Loucy (cell line): ENCODE measurements at regions not wholly inside any gene's neighbourhood (a gene's known extent, or its start where the extent isn't known, plus 50 kb on each side); places are given as distances from the start of the nearest gene placed in this dataset.

ENCODE experiments used
- H2AFZ ChIP-seq: fragments of 200-600 bp; sonication (generic); 2 replicates; pipeline ENCODE4 v1.6.0; 2016; ENCODE audit warnings: antibody characterized with exemption, mild to moderate bottlenecking, low read length, moderate library complexity
- H3F3A ChIP-seq: fragments of 200-600 bp; 2 replicates; pipeline ENCODE4 v1.6.0; 2016; ENCODE audit warnings: antibody characterized with exemption, low read depth, mild to moderate bottlenecking
- H3K27me3 ChIP-seq: fragments of 200-600 bp; sonication (generic); 2 replicates; pipeline ENCODE4 v1.6.1; 2014; ENCODE audit warnings: low read length, mild to moderate bottlenecking; ENCODE audit not compliant: insufficient read depth, poor library complexity, severe bottlenecking
- H3K36me3 ChIP-seq: fragments of 200-600 bp; sonication (generic); 2 replicates; pipeline ENCODE4 v1.6.1; 2016; ENCODE audit warnings: low read length; ENCODE audit not compliant: insufficient read depth
- H3K4me1 ChIP-seq: fragments of 200-600 bp; sonication (generic); 2 replicates; pipeline ENCODE4 v1.5.1; 2014; ENCODE audit warnings: low read length, mild to moderate bottlenecking; ENCODE audit not compliant: insufficient read depth, poor library complexity, severe bottlenecking
- H3K4me2 ChIP-seq: fragments of 200-600 bp; sonication (generic); 2 replicates; pipeline ENCODE4 v1.6.0; 2014; ENCODE audit warnings: antibody characterized with exemption, low read length, low read depth, mild to moderate bottlenecking; ENCODE audit not compliant: poor library complexity, severe bottlenecking
- H3K4me3 ChIP-seq: fragments of 200-600 bp; sonication (generic); 2 replicates; pipeline ENCODE4 v1.5.1; 2014; ENCODE audit warnings: low read length, mild to moderate bottlenecking, mixed read lengths; ENCODE audit not compliant: poor library complexity, severe bottlenecking
- H3K79me2 ChIP-seq: fragments of 200-600 bp; sonication (generic); 2 replicates; pipeline ENCODE4 v1.6.1; 2014; ENCODE audit warnings: low read length; ENCODE audit not compliant: insufficient read depth
- H3K9ac ChIP-seq: fragments of 200-600 bp; sonication (generic); 2 replicates; pipeline ENCODE4 v1.6.0; 2014; ENCODE audit warnings: mild to moderate bottlenecking, low read depth, low read length, moderate library complexity; ENCODE audit not compliant: poor library complexity, severe bottlenecking
- H3K9me2 ChIP-seq: fragments of 200-600 bp; sonication (generic); replicated peaks from 2 replicates; pipeline ENCODE4 v1.6.1; 2016; ENCODE audit warnings: low read depth, low read length, mixed read lengths
- H3K9me3 ChIP-seq: fragments of 200-600 bp; sonication (generic); 2 replicates; pipeline ENCODE4 v1.6.1; 2014; ENCODE audit warnings: mild to moderate bottlenecking, antibody characterized with exemption, low read length, low read depth; ENCODE audit not compliant: insufficient read depth
- H4K20me1 ChIP-seq: fragments of 200-600 bp; sonication (generic); 2 replicates; pipeline ENCODE4 v1.6.0; 2014; ENCODE audit warnings: antibody characterized with exemption, low read length, mild to moderate bottlenecking; ENCODE audit not compliant: insufficient read depth, poor library complexity, severe bottlenecking
- EZH2phosphoT487 ChIP-seq: fragments of 200-600 bp; IDR thresholded peaks from 2 replicates; pipeline ENCODE4 v1.6.1; 2018; ENCODE audit warnings: antibody characterized with exemption, mild to moderate bottlenecking, moderate library complexity, borderline replicate concordance
- TF ChIP-seq, protein P1 (sequence below): fragments of 200-600 bp; sonication (generic); conservative IDR thresholded peaks from 2 replicates; pipeline ENCODE4 v1.5.1; 2014; ENCODE audit warnings: mild to moderate bottlenecking, antibody characterized with exemption, low read length

DNA sequence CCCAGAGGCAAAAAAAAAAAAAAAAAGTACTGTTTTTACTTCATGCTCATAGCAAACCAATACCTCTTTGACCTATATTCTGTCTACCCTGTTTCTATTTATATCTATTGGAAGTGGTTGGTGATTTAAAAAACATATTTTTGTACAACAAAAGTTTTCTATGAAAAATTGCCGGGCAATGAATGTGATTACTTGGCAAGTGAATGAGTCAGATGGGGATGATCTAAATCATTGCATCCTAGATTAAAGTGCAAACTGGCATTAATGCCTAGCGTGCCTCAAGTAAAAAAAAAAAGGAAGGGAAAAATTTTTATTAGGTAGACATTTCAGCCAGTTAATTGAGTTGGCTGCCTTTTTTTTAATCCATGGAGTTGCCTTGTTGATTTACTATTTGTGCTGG is 500.6 kb downstream of the KCTD12 start:
- Histone ChIP-seq H3F3A (no peaks in the 10 kb centered on the region), H3K4me2 (no peak overlapping the region), H3K4me3 (no peak overlapping the region), H3K9ac (no peak overlapping the region), H3K79me2 (no peaks in the 10 kb centered on the region), H3K9me3 (no peaks in the 10 kb centered on the region), H3K36me3 (no peaks in the 10 kb centered on the region), H3K9me2 (no peaks in the 10 kb centered on the region), H4K20me1 (no peaks in the 10 kb centered on the region), H2AFZ (no peak overlapping the region), H3K27me3 (no peaks in the 10 kb centered on the region), H3K4me1 (peaks cover 12% of the 10 kb centered on the region)
- TF ChIP-seq, protein P1, sequence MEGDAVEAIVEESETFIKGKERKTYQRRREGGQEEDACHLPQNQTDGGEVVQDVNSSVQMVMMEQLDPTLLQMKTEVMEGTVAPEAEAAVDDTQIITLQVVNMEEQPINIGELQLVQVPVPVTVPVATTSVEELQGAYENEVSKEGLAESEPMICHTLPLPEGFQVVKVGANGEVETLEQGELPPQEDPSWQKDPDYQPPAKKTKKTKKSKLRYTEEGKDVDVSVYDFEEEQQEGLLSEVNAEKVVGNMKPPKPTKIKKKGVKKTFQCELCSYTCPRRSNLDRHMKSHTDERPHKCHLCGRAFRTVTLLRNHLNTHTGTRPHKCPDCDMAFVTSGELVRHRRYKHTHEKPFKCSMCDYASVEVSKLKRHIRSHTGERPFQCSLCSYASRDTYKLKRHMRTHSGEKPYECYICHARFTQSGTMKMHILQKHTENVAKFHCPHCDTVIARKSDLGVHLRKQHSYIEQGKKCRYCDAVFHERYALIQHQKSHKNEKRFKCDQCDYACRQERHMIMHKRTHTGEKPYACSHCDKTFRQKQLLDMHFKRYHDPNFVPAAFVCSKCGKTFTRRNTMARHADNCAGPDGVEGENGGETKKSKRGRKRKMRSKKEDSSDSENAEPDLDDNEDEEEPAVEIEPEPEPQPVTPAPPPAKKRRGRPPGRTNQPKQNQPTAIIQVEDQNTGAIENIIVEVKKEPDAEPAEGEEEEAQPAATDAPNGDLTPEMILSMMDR: no peak

DNA sequence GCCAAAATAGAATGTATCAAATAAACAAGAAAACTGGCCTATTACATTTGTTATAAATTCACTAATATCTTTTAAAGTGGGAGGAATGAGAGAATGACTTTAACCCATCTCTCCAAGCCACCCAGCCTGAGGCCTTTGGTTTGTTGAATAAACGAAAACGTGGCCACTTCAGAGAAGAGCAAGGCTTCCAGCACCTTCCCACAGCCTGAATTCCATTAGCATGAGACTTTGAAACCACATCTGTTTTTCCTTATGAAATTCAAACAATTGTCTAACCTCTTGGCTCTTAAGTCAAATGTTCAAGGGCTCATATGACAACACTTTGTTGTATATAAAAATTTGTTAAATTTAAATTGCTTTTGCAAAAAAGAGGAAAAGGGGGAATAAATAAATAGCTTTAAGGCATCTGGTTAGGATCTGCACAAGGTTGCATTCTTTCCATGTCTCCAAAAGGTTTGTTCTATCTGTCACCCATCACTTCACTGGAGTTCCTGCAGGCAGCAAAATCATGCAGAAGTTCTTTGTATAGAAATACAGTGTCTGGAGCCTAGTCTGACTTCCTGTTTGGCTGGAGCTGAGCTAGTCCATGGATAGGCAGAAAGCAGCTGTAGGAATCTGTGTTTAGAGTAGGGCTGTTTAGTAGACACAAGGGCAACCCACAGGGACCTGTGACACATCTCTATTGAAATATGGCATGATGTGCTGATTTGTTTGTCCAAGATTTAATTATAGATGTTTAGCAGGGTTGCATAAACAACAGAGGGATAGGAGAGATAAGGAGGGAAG is 502.3 kb downstream of the KCTD12 start:
- no peaks in the 10 kb centered on the region for H3F3A ChIP-seq
- H3K4me2 ChIP-seq: no peak overlapping the region
- H3K9ac ChIP-seq: no peak overlapping the region
- no peaks in the 10 kb centered on the region for H3K9me2 ChIP-seq
- no peaks in the 10 kb centered on the region for H3K36me3 ChIP-seq
- no peaks in the 10 kb centered on the region for H3K27me3 ChIP-seq
- H4K20me1 ChIP-seq: no peaks in the 10 kb centered on the region
- no peaks in the 10 kb centered on the region for H3K79me2 ChIP-seq
- H3K4me3 ChIP-seq: no peak overlapping the region
- peaks cover 12% of the 10 kb centered on the region for H3K4me1 ChIP-seq
- no peak for TF ChIP-seq EZH2phosphoT487
- TF ChIP-seq, protein P1: no peak
- no peaks in the 10 kb centered on the region for H3K9me3 ChIP-seq
- H2AFZ ChIP-seq: peak overlapping the region; percentile 63; the same call in 1 of the 2 replicates

DNA sequence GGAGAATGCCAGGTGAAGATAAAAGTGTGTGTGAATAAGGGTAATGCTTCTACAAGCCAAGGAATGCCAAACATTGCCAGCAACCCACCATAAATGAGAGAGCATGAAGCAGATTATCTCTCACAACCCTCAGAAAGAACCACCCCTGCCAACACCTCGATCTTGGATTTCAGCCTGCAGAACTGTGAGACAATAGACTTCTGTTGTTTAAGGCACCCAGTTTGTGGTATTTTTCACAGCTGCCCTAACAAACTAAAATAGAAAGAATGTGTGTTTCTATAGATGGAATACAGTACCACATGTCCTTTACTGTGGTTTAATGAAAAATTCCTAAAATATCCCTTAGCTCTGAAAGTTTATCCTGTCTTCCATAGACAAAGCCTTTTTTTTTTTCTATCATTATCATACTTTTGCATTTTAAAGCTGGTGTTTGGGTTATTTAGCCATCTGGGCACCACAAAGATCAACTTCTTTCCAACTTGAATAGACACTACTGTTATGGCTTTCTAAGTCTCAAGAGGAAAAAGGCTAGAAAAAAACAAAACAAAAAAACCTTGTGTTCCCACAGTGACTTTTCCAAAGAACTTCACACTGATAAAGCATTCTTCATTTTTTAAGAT is 505.6 kb downstream of the KCTD12 start:
- Histone ChIP-seq H3K4me1 (peaks cover 5% of the 10 kb centered on the region), H3K4me2 (no peak overlapping the region), H3F3A (no peaks in the 10 kb centered on the region), H3K9me3 (no peaks in the 10 kb centered on the region), H3K9ac (no peak overlapping the region), H3K9me2 (no peaks in the 10 kb centered on the region), H2AFZ (no peak overlapping the region), H3K79me2 (no peaks in the 10 kb centered on the region), H3K36me3 (no peaks in the 10 kb centered on the region), H4K20me1 (no peaks in the 10 kb centered on the region), H3K4me3 (no peak overlapping the region), H3K27me3 (no peaks in the 10 kb centered on the region)
- TF ChIP-seq EZH2phosphoT487: no peak
- TF ChIP-seq, protein P1: no peak
